A549 (cell line): ENCODE measurements at regions not wholly inside any gene's neighbourhood (a gene's known extent, or its start where the extent isn't known, plus 50 kb on each side); places are given as distances from the start of the nearest gene placed in this dataset.

ENCODE experiments used
- ATAC-seq, 2 experiments: fragments of 200-7000 bp in 1 of 2; fragments of >200 bp in 1 of 2; cut with Nextera tagmentation in 1 of 2; cut with Tn5 transposase in 1 of 2; 3 replicates each; pipeline versions ENCODE4 v1.8.0 to v1.9.1; 2018 to 2020; ENCODE audit warnings: mild to moderate bottlenecking in 1 of 2, moderate library complexity in 1 of 2
- CTCF ChIA-PET: fragments of 300-600 bp; sonication (Branson Sonifier 250); formaldehyde crosslinking; extraction: SDS; loops from one replicate; lab custom pipeline; 2021; ENCODE audit warnings: antibody characterized with exemption, inconsistent platforms; lab: Yijun Ruan, JAX
- POLR2A ChIA-PET: fragments of 350-600 bp; formaldehyde crosslinking; extraction: SDS; loops from one replicate; lab custom pipeline; 2021; ENCODE audit warnings: antibody characterized with exemption, inconsistent platforms; lab: Yijun Ruan, JAX
- DNase-seq, 2 experiments: peaks; one replicate each; pipeline versions ENCODE4 v3.0.0 to v3.0.0-alpha.2; 2011 to 2016; ENCODE audit warnings: low read depth in 1 of 2, low spot score in 1 of 2
- FAIRE-seq: peaks from 2 replicates; lab custom pipeline; 2011; peaks lifted over from hg19 to GRCh38; lab: Jason Lieb, UNC
- H3K27ac ChIP-seq, 2 experiments: fragments of >200 bp; sonication (Bioruptor Twin); formaldehyde crosslinking; 3 replicates each; pipeline ENCODE4 v1.5.1; 2016 to 2017
- H3K4me1 ChIP-seq: fragments of >200 bp; sonication (Bioruptor Twin); formaldehyde crosslinking; 3 replicates; pipeline ENCODE4 v1.6.1; 2016
- H3K4me2 ChIP-seq: fragments of >200 bp; sonication (Bioruptor Twin); formaldehyde crosslinking; 3 replicates; pipeline ENCODE4 v1.6.1; 2016
- H3K4me3 ChIP-seq: fragments of >200 bp; sonication (Bioruptor Twin); formaldehyde crosslinking; 3 replicates; pipeline ENCODE4 v1.5.1; 2016
- H3K9me3 ChIP-seq: fragments of >200 bp; sonication (Bioruptor Twin); formaldehyde crosslinking; 3 replicates; pipeline ENCODE4 v1.6.1; 2016
- ATOH8 ChIP-seq: fragments of 250-450 bp; sonication (Bioruptor Pico); IDR thresholded peaks from 2 replicates; pipeline ENCODE4 v1.5.0; 2020; ENCODE audit warnings: low read depth, mild to moderate bottlenecking, moderate library complexity
- BHLHE40 ChIP-seq: IDR thresholded peaks from 2 replicates; pipeline ENCODE4 v1.6.1; 2012; ENCODE audit warnings: low read depth, low read length, inconsistent platforms
- CBX2 ChIP-seq: fragments of 200-600 bp; sonication (generic); IDR thresholded peaks from 2 replicates; pipeline ENCODE4 v1.6.1; 2016; ENCODE audit warnings: low read depth, mild to moderate bottlenecking, borderline replicate concordance
- CEBPB ChIP-seq, 2 experiments: fragments of >200 bp in 1 of 2; sonication (Bioruptor Twin) in 1 of 2; formaldehyde crosslinking in 1 of 2; IDR thresholded peaks; 2 replicates each; pipeline ENCODE4 v1.6.1; 2012 to 2016
- CHD2 ChIP-seq: fragments of 150-350 bp; IDR thresholded peaks from 2 replicates; pipeline ENCODE4 v1.6.1; 2014; ENCODE audit warnings: low read length; ENCODE audit not compliant: partially characterized antibody
- CHD4 ChIP-seq: fragments of 200-600 bp; sonication (generic); IDR thresholded peaks from 2 replicates; pipeline ENCODE4 v1.6.1; 2016; ENCODE audit warnings: antibody characterized with exemption, mild to moderate bottlenecking, borderline replicate concordance
- ESRRA ChIP-seq: fragments of 150-350 bp; IDR thresholded peaks from 2 replicates; pipeline ENCODE4 v1.6.1; 2014; ENCODE audit warnings: mild to moderate bottlenecking, low read length, borderline replicate concordance
- FOSB ChIP-seq: fragments of 250-450 bp; sonication (Bioruptor Pico); IDR thresholded peaks from 2 replicates; pipeline ENCODE4 v1.5.0; 2020; ENCODE audit warnings: mild to moderate bottlenecking, moderate library complexity
- FOSL2 ChIP-seq, 2 experiments: fragments of 450-650 bp in 1 of 2; fragments of >200 bp in 1 of 2; sonication (Bioruptor Twin) in 1 of 2; formaldehyde crosslinking; IDR thresholded peaks; 2 replicates each; pipeline versions ENCODE4 v1.5.0 to v1.6.1; 2016 to 2020; ENCODE audit warnings: mild to moderate bottlenecking in 1 of 2, moderate library complexity in 1 of 2
- FOXS1 ChIP-seq: fragments of 250-450 bp; sonication (Bioruptor Pico); IDR thresholded peaks from 2 replicates; pipeline ENCODE4 v1.5.0; 2020; ENCODE audit warnings: mild to moderate bottlenecking, moderate library complexity
- HDAC2 ChIP-seq: fragments of 200-600 bp; sonication (generic); IDR thresholded peaks from 2 replicates; pipeline ENCODE4 v1.6.1; 2016
- HES2 ChIP-seq: fragments of >200 bp; sonication (Bioruptor Twin); formaldehyde crosslinking; IDR thresholded peaks from 2 replicates; pipeline ENCODE4 v1.6.1; 2016
- HOXA7 ChIP-seq: fragments of 250-450 bp; sonication (Bioruptor Pico); IDR thresholded peaks from 2 replicates; pipeline ENCODE4 v1.5.0; 2020; ENCODE audit warnings: mild to moderate bottlenecking, moderate library complexity
- HOXB13 ChIP-seq: fragments of 250-450 bp; sonication (Bioruptor Pico); IDR thresholded peaks from 2 replicates; pipeline ENCODE4 v1.5.0; 2020; ENCODE audit warnings: low read depth, mild to moderate bottlenecking, moderate library complexity
- HOXB5 ChIP-seq: fragments of 250-450 bp; sonication (Bioruptor Pico); IDR thresholded peaks from 2 replicates; pipeline ENCODE4 v1.5.0; 2020; ENCODE audit warnings: mild to moderate bottlenecking, moderate library complexity
- JUNB ChIP-seq: fragments of >200 bp; sonication (Bioruptor Twin); formaldehyde crosslinking; IDR thresholded peaks from 2 replicates; pipeline ENCODE4 v1.6.1; 2016
- KDM5A ChIP-seq: fragments of 200-600 bp; sonication (generic); IDR thresholded peaks from 2 replicates; pipeline ENCODE4 v1.6.1; 2016; ENCODE audit warnings: antibody characterized with exemption, mild to moderate bottlenecking
- MAZ ChIP-seq: fragments of 150-350 bp; IDR thresholded peaks from 2 replicates; pipeline ENCODE4 v1.6.1; 2014; ENCODE audit warnings: antibody characterized with exemption, low read depth, low read length, borderline replicate concordance
- MYC ChIP-seq: IDR thresholded peaks from 2 replicates; pipeline ENCODE4 v1.6.1; 2012; ENCODE audit warnings: mild to moderate bottlenecking, inconsistent platforms, low read length, improper control_type of control experiment, borderline replicate concordance
- PBX3 ChIP-seq: IDR thresholded peaks from 2 replicates; pipeline ENCODE4 v1.6.1; 2012
- RAD21 ChIP-seq, 2 experiments: fragments of >200 bp in 1 of 2; sonication (Bioruptor Twin) in 1 of 2; formaldehyde crosslinking in 1 of 2; IDR thresholded peaks in 1 of 2; conservative IDR thresholded peaks in 1 of 2; 2 replicates in 1 of 2; 3 replicates in 1 of 2; pipeline ENCODE4 v1.6.1; 2012 to 2018; ENCODE audit warnings: inconsistent platforms in 1 of 2
- RARB ChIP-seq: fragments of 250-450 bp; sonication (Bioruptor Pico); IDR thresholded peaks from 2 replicates; pipeline ENCODE4 v1.8.0; 2021; ENCODE audit warnings: mild to moderate bottlenecking, moderate library complexity
- RNF2 ChIP-seq: fragments of 200-600 bp; sonication (generic); IDR thresholded peaks from 2 replicates; pipeline ENCODE4 v1.6.1; 2016; ENCODE audit warnings: low read depth, mild to moderate bottlenecking, antibody characterized with exemption, moderate library complexity, borderline replicate concordance
- SMC3 ChIP-seq: fragments of >200 bp; sonication (Bioruptor Twin); formaldehyde crosslinking; IDR thresholded peaks from 3 replicates; pipeline ENCODE4 v1.6.1; 2018; ENCODE audit warnings: inconsistent platforms
- TP53 ChIP-seq: fragments of 250-450 bp; sonication (Bioruptor Pico); IDR thresholded peaks from 2 replicates; pipeline ENCODE4 v1.5.0; 2021; ENCODE audit warnings: mild to moderate bottlenecking, moderate library complexity
- ZNF302 ChIP-seq: fragments of 250-450 bp; sonication (Bioruptor Pico); IDR thresholded peaks from 2 replicates; pipeline ENCODE4 v1.9.0; 2021; ENCODE audit warnings: inconsistent platforms, mild to moderate bottlenecking, moderate library complexity
- ZSCAN20 ChIP-seq: fragments of 250-450 bp; sonication (Bioruptor Pico); IDR thresholded peaks from 2 replicates; pipeline ENCODE4 v1.8.0; 2022; ENCODE audit warnings: mild to moderate bottlenecking, moderate library complexity
- WGBS: methylation state at CpG from one replicate; pipeline ENCODE4 v1.1.6; 2017; ENCODE audit errors: missing lambda C conversion rate; 5-methylcytosine and 5-hydroxymethylcytosine counted together

- Histone ChIP-seq H3K4me3 (no peak overlapping the region), H3K9me3 (peaks cover 6% of the 10 kb centered on the region; the same call in 1 of the 3 replicates), H3K4me2 (no peak overlapping the region), H3K27ac (no peak overlapping the region), H3K4me1 (no peaks in the 10 kb centered on the region)
- ChIA-PET POLR2A (no interaction called here), CTCF (no interaction called here)
- no peak for TF ChIP-seq RAD21 (conservative IDR thresholded peaks at IDR 0.05 in 1 of 2, IDR thresholded peaks at IDR 0.05 in 1 of 2)
- TF ChIP-seq PBX3, result no peak
- TF ChIP-seq HDAC2, result no peak
- no peak for TF ChIP-seq CHD2
- TF ChIP-seq FOSL2 (IDR thresholded peaks at IDR 0.05), result no peak
- TF ChIP-seq FOSL2 (CRISPR knock-in tag; IDR thresholded peaks at IDR 0.05), result no peak
- no peak for TF ChIP-seq HOXB5 (CRISPR knock-in tag)
- TF ChIP-seq HOXB13 (CRISPR knock-in tag), result no peak
- TF ChIP-seq BHLHE40, result no peak
- no peak for TF ChIP-seq JUNB
- TF ChIP-seq CHD4, result no peak
- no peak for TF ChIP-seq ZSCAN20 (CRISPR knock-in tag)
- no peak for TF ChIP-seq ESRRA
- no peak for TF ChIP-seq CEBPB (IDR thresholded peaks at IDR 0.05)
- TF ChIP-seq MYC, result no peak
- no peak for TF ChIP-seq HES2
- TF ChIP-seq ZNF302 (CRISPR knock-in tag), result no peak
- TF ChIP-seq HOXA7, result no peak
- no peak for TF ChIP-seq ATOH8
- TF ChIP-seq SMC3, result no peak
- no peak for TF ChIP-seq TP53 (CRISPR knock-in tag)
- FAIRE-seq (no peak), DNase-seq (no peak), ATAC-seq (no peak)
- WGBS, result 0% methylated on average over 2 of the region's 2 CpGs
Observed at GRCh38 chr5:62960781-62961180, 382.2 kb downstream of the LRRC70 start.

GRCh38 chr5:62956597-62956996, 378.0 kb downstream of the LRRC70 start:
- ATAC-seq, result no peak
- no peaks in the 10 kb centered on the region for H3K4me1 ChIP-seq
- no peaks in the 10 kb centered on the region for H3K9me3 ChIP-seq
- no peak for TF ChIP-seq FOSB (CRISPR knock-in tag)
- no peak for TF ChIP-seq CBX2
- TF ChIP-seq JUNB, result no peak
- TF ChIP-seq MAZ, result no peak
- TF ChIP-seq KDM5A, result no peak
- TF ChIP-seq RNF2, result no peak
- TF ChIP-seq RARB (CRISPR knock-in tag), result no peak
- TF ChIP-seq FOXS1 (CRISPR knock-in tag), result no peak
- no peak for TF ChIP-seq RAD21 (conservative IDR thresholded peaks at IDR 0.05 in 1 of 2, IDR thresholded peaks at IDR 0.05 in 1 of 2)
- TF ChIP-seq, all 56 proteins: peak for 0
- Histone ChIP-seq H3K4me2 (no peak overlapping the region), H3K27ac (no peak overlapping the region), H3K4me3 (no peak overlapping the region)
- DNase-seq (no peak), FAIRE-seq (no peak)
- 15% methylated on average over 2 of the region's 2 CpGs for WGBS
- CTCF ChIA-PET, result no interaction called here
- POLR2A ChIA-PET, result no interaction called here
